Dermis blood vessel endothelial cell (primary cell): ENCODE measurements at regions not wholly inside any gene's neighbourhood (a gene's known extent, or its start where the extent isn't known, plus 50 kb on each side); places are given as distances from the start of the nearest gene placed in this dataset.

Source experiments
- DNase-seq: peaks from one replicate; pipeline ENCODE4 v3.0.0; 2010

- no peak for DNase-seq
These were observed 68.6 kb upstream of the ITGA11 start for GRCh38 chr15:68500363-68501258.

GRCh38 chr15:68501259-68501591 lies 69.3 kb upstream of the ITGA11 start:
- no peak for DNase-seq

GRCh38 chr15:68501616-68502015 lies 69.7 kb upstream of the ITGA11 start:
- no peak for DNase-seq

GRCh38 chr15:68502398-68502901 lies 70.5 kb upstream of the ITGA11 start:
- DNase-seq, result no peak

- no peak for DNase-seq
These were observed 71.2 kb upstream of the ITGA11 start for GRCh38 chr15:68503213-68503612.

- no peak for DNase-seq
These were observed 72.1 kb upstream of the ITGA11 start for GRCh38 chr15:68503791-68504680.

GRCh38 chr15:68504681-68505170 lies 72.8 kb upstream of the ITGA11 start:
- no peak for DNase-seq

- no peak for DNase-seq
These were observed 72.7 kb upstream of the CORO2B start for GRCh38 chr15:68506071-68506470.

- no peak for DNase-seq
These were observed 71.3 kb upstream of the CORO2B start for GRCh38 chr15:68507447-68507846.

- DNase-seq, result no peak
These were observed 70.2 kb upstream of the CORO2B start for GRCh38 chr15:68508485-68509189.

- no peak for DNase-seq
These were observed 68.2 kb upstream of the CORO2B start for GRCh38 chr15:68510558-68510957.

- no peak for DNase-seq
These were observed 67.5 kb upstream of the CORO2B start for GRCh38 chr15:68511073-68511991.

GRCh38 chr15:68512052-68512451 lies 66.7 kb upstream of the CORO2B start:
- no peak for DNase-seq

- DNase-seq, result no peak
These were observed 66.2 kb upstream of the CORO2B start for GRCh38 chr15:68512598-68512997.

GRCh38 chr15:68515371-68516095 lies 63.3 kb upstream of the CORO2B start:
- DNase-seq, result no peak

GRCh38 chr15:68517285-68517761 lies 61.5 kb upstream of the CORO2B start:
- DNase-seq, result no peak

GRCh38 chr15:68518046-68518445 lies 60.7 kb upstream of the CORO2B start:
- no peak for DNase-seq

GRCh38 chr15:68518785-68519430 lies 59.9 kb upstream of the CORO2B start:
- DNase-seq, result no peak

GRCh38 chr15:68524753-68525584 lies 53.8 kb upstream of the CORO2B start:
- DNase-seq, result no peak
